Endothelial cell (in vitro differentiated cells): ENCODE measurements at regions not wholly inside any gene's neighbourhood (a gene's known extent, or its start where the extent isn't known, plus 50 kb on each side); places are given as distances from the start of the nearest gene placed in this dataset.

Source experiments
- DNase-seq: peaks from one replicate; pipeline ENCODE4 v3.0.0; 2021; ENCODE audit warnings: low spot score
- H3K27ac Mint-ChIP-seq: one replicate; pipeline ENCODE4 v1.8.0; 2021; ENCODE audit warnings: mixed read lengths, inconsistent platforms; ENCODE audit not compliant: unreplicated experiment
- H3K27me3 Mint-ChIP-seq: one replicate; pipeline ENCODE4 v1.8.0; 2021; ENCODE audit warnings: mild to moderate bottlenecking, moderate library complexity, mixed read lengths, inconsistent platforms; ENCODE audit not compliant: unreplicated experiment
- H3K36me3 Mint-ChIP-seq: one replicate; pipeline ENCODE4 v1.8.0; 2021; ENCODE audit warnings: mild to moderate bottlenecking, low read depth, mixed read lengths, inconsistent platforms; ENCODE audit not compliant: unreplicated experiment
- H3K4me1 Mint-ChIP-seq: one replicate; pipeline ENCODE4 v1.8.0; 2021; ENCODE audit warnings: mild to moderate bottlenecking, mixed read lengths, inconsistent platforms; ENCODE audit not compliant: unreplicated experiment
- H3K4me3 Mint-ChIP-seq: one replicate; pipeline ENCODE4 v1.8.0; 2021; ENCODE audit warnings: mild to moderate bottlenecking, mixed read lengths, inconsistent platforms; ENCODE audit not compliant: unreplicated experiment
- H3K9me3 Mint-ChIP-seq: one replicate; pipeline ENCODE4 v1.8.0; 2021; ENCODE audit warnings: mixed read lengths, inconsistent platforms; ENCODE audit not compliant: unreplicated experiment
- CTCF ChIP-seq: fragments of 200-600 bp; sonication (generic); IDR thresholded peaks from one replicate; pipeline ENCODE4 v1.5.0; 2021; ENCODE audit warnings: antibody characterized with exemption; ENCODE audit not compliant: unreplicated experiment

GRCh38 chr5:88658886-88659285, 224.1 kb downstream of the MEF2C start:
- H3K36me3 Mint-ChIP-seq, result no peaks in the 10 kb centered on the region
- no peak overlapping the region for H3K4me3 Mint-ChIP-seq
- H3K4me1 Mint-ChIP-seq, result peaks cover 5% of the 10 kb centered on the region
- no peak overlapping the region for H3K27ac Mint-ChIP-seq
- peaks cover 2% of the 10 kb centered on the region for H3K27me3 Mint-ChIP-seq
- H3K9me3 Mint-ChIP-seq, result no peaks in the 10 kb centered on the region
- no peak for TF ChIP-seq CTCF
- no peak for DNase-seq

GRCh38 chr5:88657906-88658775, 224.8 kb downstream of the MEF2C start:
- DNase-seq, result no peak
- Mint-ChIP-seq H3K4me3 (no peak overlapping the region), H3K4me1 (peaks cover 5% of the 10 kb centered on the region), H3K9me3 (no peaks in the 10 kb centered on the region), H3K27ac (no peak overlapping the region), H3K36me3 (no peaks in the 10 kb centered on the region), H3K27me3 (peaks cover 2% of the 10 kb centered on the region)
- TF ChIP-seq CTCF, result no peak

- Mint-ChIP-seq H3K27ac (no peak overlapping the region), H3K36me3 (no peaks in the 10 kb centered on the region), H3K4me1 (peaks cover 3% of the 10 kb centered on the region), H3K9me3 (no peaks in the 10 kb centered on the region), H3K27me3 (no peaks in the 10 kb centered on the region), H3K4me3 (no peak overlapping the region)
- no peak for TF ChIP-seq CTCF
- no peak for DNase-seq
Measured at GRCh38 chr5:88657136-88657535, 225.8 kb downstream of the MEF2C start.

- TF ChIP-seq CTCF, result no peak
- Mint-ChIP-seq H3K4me3 (no peak overlapping the region), H3K9me3 (no peaks in the 10 kb centered on the region), H3K36me3 (no peaks in the 10 kb centered on the region), H3K4me1 (peaks cover 3% of the 10 kb centered on the region), H3K27me3 (no peaks in the 10 kb centered on the region), H3K27ac (no peak overlapping the region)
- no peak for DNase-seq
Measured at GRCh38 chr5:88656221-88656950, 226.6 kb downstream of the MEF2C start.

GRCh38 chr5:88653471-88653870, 229.5 kb downstream of the MEF2C start:
- no peak for TF ChIP-seq CTCF
- H3K27ac Mint-ChIP-seq, result no peak overlapping the region
- H3K4me3 Mint-ChIP-seq, result no peak overlapping the region
- no peaks in the 10 kb centered on the region for H3K36me3 Mint-ChIP-seq
- H3K9me3 Mint-ChIP-seq, result no peaks in the 10 kb centered on the region
- no peaks in the 10 kb centered on the region for H3K27me3 Mint-ChIP-seq
- DNase-seq, result no peak
- no peaks in the 10 kb centered on the region for H3K4me1 Mint-ChIP-seq
